ENCODE measurements at regions not wholly inside any gene's neighbourhood (a gene's known extent, or its start where the extent isn't known, plus 50 kb on each side); places are given as distances from the start of the nearest gene placed in this dataset.

DNA sequence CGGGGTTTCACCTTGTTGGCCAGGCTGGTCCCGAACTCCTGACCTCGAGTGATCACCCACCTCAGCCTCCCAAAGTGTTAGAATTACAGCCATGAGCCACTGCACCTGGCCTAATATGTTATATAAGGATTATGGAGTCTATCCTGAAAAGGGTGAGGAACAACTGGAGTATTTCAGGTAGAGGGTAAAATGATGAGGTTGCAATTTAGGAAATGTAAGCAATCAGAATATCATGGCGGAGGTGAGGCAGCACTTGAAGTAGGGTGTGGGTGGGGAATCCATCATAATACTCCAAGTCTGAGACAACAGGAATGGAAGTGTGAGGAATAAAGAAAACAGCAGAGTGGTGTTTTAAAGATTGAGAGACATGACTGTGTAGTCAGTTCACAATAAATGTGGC is 582.2 kb downstream of the FGF9 start:
- DNase-seq: no peak
- Histone ChIP-seq H3K27ac (ENCODE audit: insufficient read length, low read depth, low read length) (no peak overlapping the region), H3K18ac (ENCODE audit: insufficient read length, low read depth, low read length) (no peak overlapping the region), H3K27me3 (ENCODE audit: insufficient read depth, low read length) (no peaks in the 10 kb centered on the region), H3K56ac (ENCODE audit: insufficient read length, low read depth, low read length) (no peak overlapping the region), H3K14ac (ENCODE audit: insufficient read depth, low read length) (no peak overlapping the region), H2BK12ac (ENCODE audit: insufficient read length, low read depth, low read length) (no peak overlapping the region), H3T11ph (ENCODE audit: low read length) (no peak overlapping the region), H2AFZ (ENCODE audit: low read length) (no peak overlapping the region), H3K79me1 (ENCODE audit: insufficient read depth, low read depth, low read length, poor library complexity, severe bottlenecking) (no peaks in the 10 kb centered on the region), H3K23ac (ENCODE audit: insufficient read length, low read depth, low read length) (no peak overlapping the region), H4K20me1 (ENCODE audit: control insufficient read depth, insufficient read depth, insufficient read length) (no peaks in the 10 kb centered on the region), H3K23me2 (ENCODE audit: insufficient read length, low read depth, low read length, poor library complexity, severe bottlenecking) (no peaks in the 10 kb centered on the region), H4K91ac (ENCODE audit: insufficient read length, low read depth, low read length) (no peak overlapping the region), H2BK120ac (ENCODE audit: low read depth, low read length, poor library complexity, severe bottlenecking) (no peak overlapping the region), H4K5ac (ENCODE audit: insufficient read length, low read depth, low read length) (no peak overlapping the region), H2BK20ac (ENCODE audit: low read depth, low read length, poor library complexity, severe bottlenecking) (no peak overlapping the region), H2BK5ac (ENCODE audit: insufficient read length, low read length) (no peak overlapping the region), H3K4ac (ENCODE audit: low read depth, low read length) (no peak overlapping the region), H4K8ac (replicated peaks; ENCODE audit: insufficient read length, low read depth, low read length) (no peak overlapping the region), H3K9ac (ENCODE audit: extremely low read depth, insufficient read length, low read length) (no peak overlapping the region), H2BK15ac (ENCODE audit: low read depth, low read length) (no peak overlapping the region), H2AK5ac (ENCODE audit: insufficient read length, low read length) (no peak overlapping the region), H3K4me2 (ENCODE audit: insufficient read depth, insufficient read length, low read length) (no peak overlapping the region), H3K79me2 (ENCODE audit: insufficient read depth, low read length) (no peaks in the 10 kb centered on the region), H3K9me3 (ENCODE audit: control insufficient read depth, low read depth, low read length) (no peaks in the 10 kb centered on the region), H3K4me1 (ENCODE audit: insufficient read depth, low read length) (no peaks in the 10 kb centered on the region)
- TF ChIP-seq, protein P1, sequence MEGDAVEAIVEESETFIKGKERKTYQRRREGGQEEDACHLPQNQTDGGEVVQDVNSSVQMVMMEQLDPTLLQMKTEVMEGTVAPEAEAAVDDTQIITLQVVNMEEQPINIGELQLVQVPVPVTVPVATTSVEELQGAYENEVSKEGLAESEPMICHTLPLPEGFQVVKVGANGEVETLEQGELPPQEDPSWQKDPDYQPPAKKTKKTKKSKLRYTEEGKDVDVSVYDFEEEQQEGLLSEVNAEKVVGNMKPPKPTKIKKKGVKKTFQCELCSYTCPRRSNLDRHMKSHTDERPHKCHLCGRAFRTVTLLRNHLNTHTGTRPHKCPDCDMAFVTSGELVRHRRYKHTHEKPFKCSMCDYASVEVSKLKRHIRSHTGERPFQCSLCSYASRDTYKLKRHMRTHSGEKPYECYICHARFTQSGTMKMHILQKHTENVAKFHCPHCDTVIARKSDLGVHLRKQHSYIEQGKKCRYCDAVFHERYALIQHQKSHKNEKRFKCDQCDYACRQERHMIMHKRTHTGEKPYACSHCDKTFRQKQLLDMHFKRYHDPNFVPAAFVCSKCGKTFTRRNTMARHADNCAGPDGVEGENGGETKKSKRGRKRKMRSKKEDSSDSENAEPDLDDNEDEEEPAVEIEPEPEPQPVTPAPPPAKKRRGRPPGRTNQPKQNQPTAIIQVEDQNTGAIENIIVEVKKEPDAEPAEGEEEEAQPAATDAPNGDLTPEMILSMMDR (conservative IDR thresholded peaks at IDR 0.05): no peak
- peaks cover 0 to 3% of the 10 kb centered on the region in 2 experiments; a peak in 1 of 5 replicates for H3K9me3 Mint-ChIP-seq
- no peaks in the 10 kb centered on the region for H3K4me1 Mint-ChIP-seq
- H3K4me3 Mint-ChIP-seq: no peak overlapping the region
- no peaks in the 10 kb centered on the region; the same call in 1 of the 2 replicates for H3K27me3 Mint-ChIP-seq (ENCODE audit: low read depth)
- WGBS (ENCODE audit: extremely low coverage, insufficient read length, low lambda C conversion rate): no CpG with 5 or more reads among the region's 4 CpGs
- no peak overlapping the region for H3K27ac Mint-ChIP-seq
- no peaks in the 10 kb centered on the region for H3K36me3 Mint-ChIP-seq (ENCODE audit: insufficient read depth in 1 of 3, low read depth in 3 of 3)
